GM12865 (cell line): ENCODE measurements at regions not wholly inside any gene's neighbourhood (a gene's known extent, or its start where the extent isn't known, plus 50 kb on each side); places are given as distances from the start of the nearest gene placed in this dataset.

ENCODE experiments used
- DNase-seq: peaks from one replicate; pipeline ENCODE4 v3.0.0; 2010; ENCODE audit warnings: low read depth
- H3K4me3 ChIP-seq: 2 replicates; pipeline ENCODE4 v1.5.1; 2011; ENCODE audit warnings: mild to moderate bottlenecking, low read depth, low read length, control low read depth
- TF ChIP-seq, protein P1 (sequence below): IDR thresholded peaks from 2 replicates; pipeline ENCODE4 v1.5.1; 2011; ENCODE audit warnings: low read length, control low read depth, low read depth, inconsistent platforms; ENCODE audit not compliant: insufficient read depth; ENCODE audit errors: missing control alignments

DNA sequence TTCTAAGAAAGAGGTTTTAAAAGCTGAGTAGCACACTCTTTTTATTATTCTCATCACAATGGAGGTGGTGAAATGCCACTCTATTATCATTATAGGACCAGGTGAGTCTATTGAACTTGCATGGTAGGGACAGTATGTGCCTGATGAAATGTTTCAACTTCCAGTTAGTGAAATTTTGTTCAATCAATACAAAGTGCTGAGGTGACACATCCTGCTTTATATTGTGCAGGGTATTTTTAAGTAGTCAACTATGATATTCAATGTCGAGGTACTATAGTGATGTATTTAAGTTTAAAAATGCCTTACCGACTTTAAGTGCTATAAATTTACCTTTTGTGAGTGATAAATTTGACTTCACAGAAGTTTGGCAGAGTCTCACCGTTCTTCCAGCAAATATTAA, 284.7 kb upstream of the BRINP3 start:
- TF ChIP-seq, protein P1, sequence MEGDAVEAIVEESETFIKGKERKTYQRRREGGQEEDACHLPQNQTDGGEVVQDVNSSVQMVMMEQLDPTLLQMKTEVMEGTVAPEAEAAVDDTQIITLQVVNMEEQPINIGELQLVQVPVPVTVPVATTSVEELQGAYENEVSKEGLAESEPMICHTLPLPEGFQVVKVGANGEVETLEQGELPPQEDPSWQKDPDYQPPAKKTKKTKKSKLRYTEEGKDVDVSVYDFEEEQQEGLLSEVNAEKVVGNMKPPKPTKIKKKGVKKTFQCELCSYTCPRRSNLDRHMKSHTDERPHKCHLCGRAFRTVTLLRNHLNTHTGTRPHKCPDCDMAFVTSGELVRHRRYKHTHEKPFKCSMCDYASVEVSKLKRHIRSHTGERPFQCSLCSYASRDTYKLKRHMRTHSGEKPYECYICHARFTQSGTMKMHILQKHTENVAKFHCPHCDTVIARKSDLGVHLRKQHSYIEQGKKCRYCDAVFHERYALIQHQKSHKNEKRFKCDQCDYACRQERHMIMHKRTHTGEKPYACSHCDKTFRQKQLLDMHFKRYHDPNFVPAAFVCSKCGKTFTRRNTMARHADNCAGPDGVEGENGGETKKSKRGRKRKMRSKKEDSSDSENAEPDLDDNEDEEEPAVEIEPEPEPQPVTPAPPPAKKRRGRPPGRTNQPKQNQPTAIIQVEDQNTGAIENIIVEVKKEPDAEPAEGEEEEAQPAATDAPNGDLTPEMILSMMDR = no peak
- no peak overlapping the region for H3K4me3 ChIP-seq
- no peak for DNase-seq

DNA sequence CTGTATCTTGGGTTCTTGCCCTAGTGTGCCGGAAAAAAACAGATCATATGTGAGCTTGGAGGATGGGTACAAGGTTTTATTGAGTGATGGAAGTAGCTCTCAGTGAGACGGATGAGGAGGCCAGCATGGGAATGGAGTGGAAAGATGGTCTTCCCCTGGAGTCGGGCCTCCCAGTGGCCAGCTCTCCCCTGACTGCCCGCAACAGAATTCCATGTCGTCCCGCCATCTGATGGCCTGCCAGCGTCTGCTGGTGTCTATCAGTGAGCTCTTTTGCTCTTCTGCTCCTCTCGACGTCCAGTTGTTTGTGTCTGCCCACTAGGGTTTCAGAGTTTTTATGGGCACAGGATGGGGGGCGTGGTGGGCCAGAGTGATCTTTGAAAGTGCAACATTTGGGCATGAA, 315.2 kb upstream of the BRINP3 start:
- H3K4me3 ChIP-seq = no peak overlapping the region
- DNase-seq = no peak
- TF ChIP-seq, protein P1 = no peak

DNA sequence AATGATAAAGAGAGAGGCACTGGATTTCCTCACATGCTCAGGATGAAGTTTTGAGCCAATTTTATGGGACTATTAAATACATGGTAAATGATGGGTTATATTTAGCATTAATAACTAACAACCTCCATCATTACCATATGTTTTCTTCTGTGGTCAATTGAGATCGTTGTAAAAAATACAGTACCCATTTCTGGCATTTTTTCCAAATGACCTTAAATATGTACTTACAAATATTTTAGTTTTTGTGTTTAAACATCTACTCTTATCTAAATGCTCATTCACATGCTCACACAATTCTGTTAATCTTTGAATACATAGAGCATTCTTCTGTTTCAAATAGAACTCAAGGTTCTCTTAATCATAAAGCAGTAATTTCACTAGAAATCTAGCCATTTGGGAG, 330.0 kb upstream of the BRINP3 start:
- TF ChIP-seq, protein P1 = no peak
- H3K4me3 ChIP-seq = no peak overlapping the region
- DNase-seq = no peak

DNA sequence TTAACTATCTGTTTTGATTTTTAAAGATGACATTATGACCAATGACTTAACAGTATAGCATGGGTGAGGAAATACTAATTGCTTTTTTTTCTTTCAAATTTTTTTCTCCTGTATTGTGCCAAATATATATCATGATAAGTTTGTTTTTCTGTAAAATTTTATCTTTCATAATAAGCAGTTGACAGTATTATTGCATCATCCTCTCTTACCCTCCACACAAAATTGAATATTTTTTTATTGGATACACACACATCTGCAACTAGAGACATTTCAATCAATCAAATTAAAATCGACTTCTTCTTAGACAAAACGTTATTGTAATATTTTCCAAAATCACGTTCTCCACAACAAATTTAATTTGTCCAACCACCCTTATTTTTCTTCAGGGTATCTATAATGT, 330.4 kb upstream of the BRINP3 start:
- no peak for DNase-seq
- H3K4me3 ChIP-seq = no peak overlapping the region
- TF ChIP-seq, protein P1 = no peak

DNA sequence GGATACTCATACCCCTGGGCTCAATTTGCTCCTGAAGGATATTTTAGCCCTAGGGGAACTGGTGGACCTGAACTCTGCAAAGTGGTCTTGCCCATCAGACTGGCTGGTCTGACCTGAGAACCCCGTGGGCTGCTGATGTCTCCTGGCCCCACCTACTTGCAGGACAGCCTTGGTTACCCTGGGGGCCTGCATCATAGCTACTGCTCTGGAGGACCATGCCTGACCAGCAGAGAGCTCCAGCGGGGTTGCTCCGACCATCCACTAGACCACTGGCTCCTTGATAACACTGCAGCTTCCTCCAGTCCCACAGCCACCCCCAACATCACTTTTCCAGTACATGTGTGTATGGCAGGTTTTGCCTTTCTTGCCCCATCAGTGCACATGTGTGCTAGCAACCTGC, 331.6 kb upstream of the BRINP3 start:
- TF ChIP-seq, protein P1 = no peak
- DNase-seq = no peak
- no peak overlapping the region for H3K4me3 ChIP-seq

DNA sequence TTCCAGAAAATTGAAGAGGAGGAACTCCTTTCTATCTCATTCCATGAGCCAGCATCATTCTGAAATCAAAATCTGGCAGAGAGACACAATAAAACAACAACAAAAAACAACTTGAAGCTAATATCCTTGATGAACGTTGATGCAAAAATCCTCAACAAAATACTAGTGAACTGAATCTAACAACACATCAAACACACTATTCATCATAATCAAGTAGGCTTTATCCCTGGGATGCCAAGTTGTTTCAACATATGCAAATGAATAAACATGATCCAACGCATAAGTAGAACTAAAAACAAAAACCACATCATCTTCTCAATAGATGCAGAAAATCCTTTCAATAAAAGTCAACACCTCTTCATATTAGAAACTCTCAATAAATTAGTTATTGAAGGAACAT, 335.3 kb upstream of the BRINP3 start:
- TF ChIP-seq, protein P1 = no peak
- no peak overlapping the region for H3K4me3 ChIP-seq
- no peak for DNase-seq

DNA sequence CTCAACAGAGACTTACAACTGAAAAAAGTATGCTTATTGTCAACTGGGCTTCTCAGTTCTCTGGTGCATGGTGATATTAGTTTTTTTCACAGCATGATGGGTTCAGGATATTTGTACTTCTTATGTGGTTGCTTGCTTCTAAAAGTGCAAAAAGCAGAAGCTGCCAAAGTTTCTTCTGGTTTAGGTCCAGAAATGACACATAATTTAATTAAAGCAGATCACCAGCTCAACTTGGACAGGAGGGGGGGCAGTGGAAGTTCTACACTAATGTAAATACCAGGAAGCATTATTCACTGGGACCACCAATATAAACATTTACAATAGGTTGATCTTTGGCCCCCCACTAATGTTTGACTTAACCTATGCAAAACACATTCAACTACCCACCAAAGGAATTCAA, 354.8 kb upstream of the BRINP3 start:
- TF ChIP-seq, protein P1 = no peak
- DNase-seq = no peak
- no peak overlapping the region for H3K4me3 ChIP-seq
